ENCODE measurements at regions not wholly inside any gene's neighbourhood (a gene's known extent, or its start where the extent isn't known, plus 50 kb on each side); places are given as distances from the start of the nearest gene placed in this dataset.

DNA sequence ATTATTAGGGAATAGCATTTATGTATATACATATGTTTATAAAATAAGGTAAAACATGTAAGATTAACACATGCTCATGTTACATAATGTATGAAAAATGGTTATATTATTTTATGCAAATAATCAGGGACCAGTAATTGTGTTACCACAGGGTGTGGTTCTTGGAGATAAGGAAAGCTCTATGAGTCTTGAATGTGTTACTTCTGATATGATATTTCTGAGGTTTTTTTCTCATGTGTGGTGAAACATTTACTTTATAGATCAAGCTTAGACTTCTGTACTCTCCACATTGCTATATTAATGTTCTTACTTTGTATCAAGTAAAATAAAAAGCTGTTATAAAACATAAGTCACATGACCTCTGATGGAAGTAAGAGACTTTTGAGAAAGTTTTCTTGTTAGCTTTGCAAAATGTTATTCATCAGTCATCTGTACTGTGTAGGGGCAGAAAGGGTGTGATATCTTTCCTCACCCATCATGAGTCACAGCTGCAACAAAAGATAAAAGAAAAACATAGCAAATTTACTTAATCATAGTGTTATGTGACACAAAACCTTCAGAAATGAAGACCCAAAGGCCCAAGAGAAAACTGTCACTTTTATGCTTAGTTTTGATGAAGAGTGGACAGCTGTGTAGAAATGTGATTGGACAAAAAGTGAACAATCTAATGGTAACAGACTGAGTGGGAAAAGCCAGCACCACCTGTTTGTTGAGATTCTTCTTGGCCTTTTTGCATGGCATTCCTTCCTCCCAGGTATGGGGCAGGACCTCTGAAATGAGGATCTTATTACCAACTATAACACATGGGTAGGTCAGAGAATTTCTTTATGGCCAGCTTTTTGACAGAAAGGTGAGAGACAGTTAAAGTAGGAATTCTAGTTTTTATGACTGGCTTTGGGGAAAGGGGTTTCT is 632.3 kb downstream of the PDHA2 start:
- Histone ChIP-seq H3K4me1 (no peaks in the 10 kb centered on the region), H3K4me3 (no peak overlapping the region), H3K36me3 (no peaks in the 10 kb centered on the region), H3K27ac (no peak overlapping the region), H3K27me3 (no peaks in the 10 kb centered on the region), H3K9me3 (no peaks in the 10 kb centered on the region)
- in situ Hi-C loops (cut with MboI; ENCODE audit: low sequenced_read_pairs in 4 of 4) (no loop called here), intact Hi-C loops (cut with DNase I; ENCODE audit: low total_unique reads) (no loop called here)
- ATAC-seq = no peak
- TF ChIP-seq, protein P1, sequence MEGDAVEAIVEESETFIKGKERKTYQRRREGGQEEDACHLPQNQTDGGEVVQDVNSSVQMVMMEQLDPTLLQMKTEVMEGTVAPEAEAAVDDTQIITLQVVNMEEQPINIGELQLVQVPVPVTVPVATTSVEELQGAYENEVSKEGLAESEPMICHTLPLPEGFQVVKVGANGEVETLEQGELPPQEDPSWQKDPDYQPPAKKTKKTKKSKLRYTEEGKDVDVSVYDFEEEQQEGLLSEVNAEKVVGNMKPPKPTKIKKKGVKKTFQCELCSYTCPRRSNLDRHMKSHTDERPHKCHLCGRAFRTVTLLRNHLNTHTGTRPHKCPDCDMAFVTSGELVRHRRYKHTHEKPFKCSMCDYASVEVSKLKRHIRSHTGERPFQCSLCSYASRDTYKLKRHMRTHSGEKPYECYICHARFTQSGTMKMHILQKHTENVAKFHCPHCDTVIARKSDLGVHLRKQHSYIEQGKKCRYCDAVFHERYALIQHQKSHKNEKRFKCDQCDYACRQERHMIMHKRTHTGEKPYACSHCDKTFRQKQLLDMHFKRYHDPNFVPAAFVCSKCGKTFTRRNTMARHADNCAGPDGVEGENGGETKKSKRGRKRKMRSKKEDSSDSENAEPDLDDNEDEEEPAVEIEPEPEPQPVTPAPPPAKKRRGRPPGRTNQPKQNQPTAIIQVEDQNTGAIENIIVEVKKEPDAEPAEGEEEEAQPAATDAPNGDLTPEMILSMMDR (IDR thresholded peaks at IDR 0.05 in 4 of 5, conservative IDR thresholded peaks at IDR 0.05 in 1 of 5) = no peak
- no peak for TF ChIP-seq POLR2A (IDR thresholded peaks at IDR 0.05)
- DNase-seq = no peak

DNA sequence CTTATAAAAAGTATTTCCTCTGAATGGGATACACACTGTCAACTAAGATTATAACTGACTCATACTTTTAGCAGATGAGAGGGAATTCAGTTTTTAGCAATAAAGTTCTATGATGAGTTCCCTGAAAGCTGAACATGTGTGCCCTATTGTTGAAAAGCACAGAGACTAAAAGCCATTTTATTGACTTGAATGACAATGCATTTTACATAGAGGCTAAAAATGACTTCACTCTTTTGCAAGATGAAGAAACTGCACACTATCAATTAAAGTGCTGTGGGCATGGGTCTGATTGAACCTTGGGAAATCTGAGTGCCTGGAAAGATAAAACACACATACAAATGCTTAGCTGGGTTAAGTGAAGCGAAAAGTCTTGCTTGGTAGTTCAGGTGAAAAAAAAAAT is 633.4 kb downstream of the PDHA2 start:
- in situ Hi-C loops (cut with MboI; ENCODE audit: low sequenced_read_pairs in 4 of 4) (no loop called here), intact Hi-C loops (cut with DNase I; ENCODE audit: low total_unique reads) (no loop called here)
- ATAC-seq (no peak), DNase-seq (no peak)
- Histone ChIP-seq H3K9me3 (no peaks in the 10 kb centered on the region), H3K36me3 (no peaks in the 10 kb centered on the region), H3K27me3 (no peaks in the 10 kb centered on the region), H3K4me1 (no peaks in the 10 kb centered on the region), H3K4me3 (no peak overlapping the region), H3K27ac (no peak overlapping the region)
- TF ChIP-seq, protein P1 (IDR thresholded peaks at IDR 0.05 in 4 of 5, conservative IDR thresholded peaks at IDR 0.05 in 1 of 5) = no peak
- no peak for TF ChIP-seq POLR2A (IDR thresholded peaks at IDR 0.05)

DNA sequence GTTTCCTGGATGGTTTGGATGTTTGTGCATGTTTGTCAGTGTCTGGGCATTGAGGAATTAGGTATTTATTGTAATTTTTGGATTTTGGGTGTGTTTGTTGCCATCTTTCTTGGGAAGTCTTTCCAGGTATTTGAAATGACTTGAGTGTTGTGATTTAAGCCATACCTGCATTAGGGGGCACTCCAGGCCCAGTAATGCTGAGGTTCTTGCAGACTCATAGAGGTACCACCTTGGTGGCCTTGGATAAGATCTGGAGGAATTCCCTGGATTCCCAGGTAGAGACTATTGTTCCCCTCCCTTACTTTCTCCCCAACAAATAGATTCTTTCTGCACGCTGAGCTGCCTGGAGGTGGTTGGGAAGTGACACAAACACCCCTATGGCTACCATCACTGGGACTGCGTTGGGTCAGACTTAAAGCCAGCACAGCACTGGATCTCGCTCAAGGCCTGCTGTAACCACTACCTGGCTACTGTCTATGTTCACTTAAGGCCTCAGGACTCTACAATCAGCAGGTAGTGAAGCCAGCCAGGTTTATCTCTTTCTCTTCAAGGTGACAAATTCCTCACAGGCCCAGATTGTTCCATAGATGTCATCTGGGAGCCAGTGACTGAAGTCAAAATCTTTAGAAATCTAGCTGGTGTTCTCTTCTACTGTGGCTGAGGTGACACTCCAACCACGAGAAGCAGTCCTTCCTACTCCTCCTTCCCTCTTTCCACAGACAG is 643.6 kb downstream of the PDHA2 start:
- H3K27me3 ChIP-seq = no peaks in the 10 kb centered on the region
- no peak for TF ChIP-seq POLR2A (IDR thresholded peaks at IDR 0.05)
- TF ChIP-seq, protein P1 (IDR thresholded peaks at IDR 0.05 in 4 of 5, conservative IDR thresholded peaks at IDR 0.05 in 1 of 5) = no peak
- DNase-seq (no peak), ATAC-seq (no peak)
- H3K36me3 ChIP-seq = no peaks in the 10 kb centered on the region
- no peak overlapping the region for H3K4me3 ChIP-seq
- no peak overlapping the region for H3K27ac ChIP-seq
- in situ Hi-C loops (cut with MboI; ENCODE audit: low sequenced_read_pairs in 4 of 4) = no loop called here
- intact Hi-C loops (cut with DNase I; ENCODE audit: low total_unique reads) = no loop called here
- no peaks in the 10 kb centered on the region for H3K4me1 ChIP-seq
- no peaks in the 10 kb centered on the region for H3K9me3 ChIP-seq

DNA sequence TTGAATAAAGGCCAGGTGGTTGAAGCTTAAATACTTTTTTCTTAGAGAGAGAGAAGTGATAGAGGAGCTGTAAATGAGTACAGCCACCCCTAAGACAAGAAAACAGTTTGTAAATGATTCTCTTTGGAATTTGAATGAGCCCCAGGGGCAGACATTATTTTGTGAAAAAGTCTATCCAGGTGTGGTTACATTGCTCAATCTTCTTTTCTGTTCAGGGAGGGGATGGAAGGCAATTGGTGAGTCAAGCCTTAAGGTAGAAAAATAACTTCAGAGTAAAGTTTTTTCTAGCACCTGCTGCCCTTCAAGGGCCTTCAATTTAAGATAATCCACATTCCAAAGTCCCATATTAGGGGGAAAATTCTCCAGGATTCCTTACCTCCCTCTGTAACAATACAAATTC is 646.7 kb downstream of the PDHA2 start:
- H3K9me3 ChIP-seq = no peaks in the 10 kb centered on the region
- in situ Hi-C loops (cut with MboI; ENCODE audit: low sequenced_read_pairs in 4 of 4) (no loop called here), intact Hi-C loops (cut with DNase I; ENCODE audit: low total_unique reads) (no loop called here)
- TF ChIP-seq, protein P1 (IDR thresholded peaks at IDR 0.05 in 4 of 5, conservative IDR thresholded peaks at IDR 0.05 in 1 of 5) = no peak
- no peak for TF ChIP-seq POLR2A (IDR thresholded peaks at IDR 0.05)
- H3K36me3 ChIP-seq = no peaks in the 10 kb centered on the region
- ATAC-seq = no peak
- no peak for DNase-seq
- H3K4me3 ChIP-seq = no peak overlapping the region
- H3K27ac ChIP-seq = no peak overlapping the region
- H3K27me3 ChIP-seq = no peaks in the 10 kb centered on the region
- H3K4me1 ChIP-seq = no peaks in the 10 kb centered on the region
